HCT116 (cell line): ENCODE measurements at regions not wholly inside any gene's neighbourhood (a gene's known extent, or its start where the extent isn't known, plus 50 kb on each side); places are given as distances from the start of the nearest gene placed in this dataset.

Experiments
- ATAC-seq: fragments of 200-7000 bp; cut with Tn5 transposase; 2 replicates; pipeline ENCODE4 v1.9.1; 2020; ENCODE audit warnings: mild to moderate bottlenecking, moderate library complexity
- BruUV-seq: library from RNA; stranded (reverse); fragments of 400-500 nt; replicated peaks from 2 replicates; lab custom pipeline; 2021; lab: Mats Ljungman, UMichigan
- CTCF ChIA-PET: fragments of 300-600 bp; sonication (Branson Sonifier 250); formaldehyde crosslinking; loops from one replicate; lab custom pipeline; 2021; ENCODE audit warnings: antibody characterized with exemption; lab: Charles Lee
- POLR2A ChIA-PET: fragments of 300-600, 350-600 bp; sonication (Branson Sonifier 250); formaldehyde crosslinking; loops from one replicate; lab custom pipeline; 2021; ENCODE audit warnings: antibody characterized with exemption; lab: Charles Lee
- RAD21 ChIA-PET, 2 experiments: fragments of 300-600 bp; sonication (Branson Sonifier 250); formaldehyde crosslinking; loops; one replicate each; lab custom pipeline; 2023; ENCODE audit warnings: low total read pairs in 2 of 2; ENCODE audit not compliant: uncharacterized antibody in 2 of 2, unreplicated experiment in 2 of 2, low non-redundant PET in 1 of 2; lab: Charles Lee
- DNase-seq: peaks from one replicate; pipeline ENCODE4 v3.0.0-alpha.2; 2010; ENCODE audit warnings: low read depth, low spot score
- H2AFZ ChIP-seq: fragments of 200-600 bp; shearing (Covaris generic), sonication (generic); 2 replicates; pipeline ENCODE4 v1.6.1; 2017; ENCODE audit warnings: low read depth, mixed run types, mixed read lengths, antibody characterized with exemption, low read length; ENCODE audit not compliant: poor library complexity, severe bottlenecking
- H3K27ac ChIP-seq: 2 replicates; pipeline ENCODE4 v1.5.1; 2012; ENCODE audit warnings: low read depth, low read length
- H3K27me3 ChIP-seq: fragments of 200-600 bp; sonication (generic); 2 replicates; pipeline ENCODE4 v1.6.1; 2016; ENCODE audit warnings: mixed run types, low read length, mixed read lengths; ENCODE audit not compliant: insufficient read depth
- H3K36me3 ChIP-seq, 2 experiments: fragments of 200-500 bp in 1 of 2; fragments of 200-600 bp in 1 of 2; sonication (Bioruptor generic) in 1 of 2; sonication (generic) in 1 of 2; 2 replicates each; pipeline versions ENCODE4 v1.5.1 to v1.6.1; 2014 to 2016; ENCODE audit warnings: low read length in 2 of 2, inconsistent platforms in 1 of 2, mixed read lengths in 1 of 2, mixed run types in 1 of 2; ENCODE audit not compliant: insufficient read depth in 2 of 2, control insufficient read depth in 1 of 2
- H3K4me1 ChIP-seq, 2 experiments: fragments of 200-600 bp in 1 of 2; sonication (generic) in 1 of 2; 2 replicates each; pipeline versions ENCODE4 v1.5.1 to v1.6.1; 2012 to 2017; ENCODE audit warnings: low read length in 2 of 2, inconsistent platforms in 1 of 2, mild to moderate bottlenecking in 1 of 2, mixed read lengths in 1 of 2, mixed run types in 1 of 2, moderate library complexity in 1 of 2; ENCODE audit not compliant: insufficient read depth in 2 of 2, control insufficient read depth in 1 of 2
- H3K4me2 ChIP-seq: fragments of 200-600 bp; sonication (generic); 2 replicates; pipeline ENCODE4 v1.6.1; 2017; ENCODE audit warnings: mixed run types, low read length, mixed read lengths
- H3K4me3 ChIP-seq, 2 experiments: fragments of 200-600 bp in 1 of 2; sonication (generic) in 1 of 2; replicated peaks in 1 of 2; 2 replicates each; pipeline ENCODE4 v1.5.1; 2011 to 2016; ENCODE audit warnings: low read length in 2 of 2, control low read depth in 1 of 2, low read depth in 1 of 2, mild to moderate bottlenecking in 1 of 2, mixed read lengths in 1 of 2, mixed run types in 1 of 2
- H3K79me2 ChIP-seq: fragments of 200-600 bp; sonication (generic); 2 replicates; pipeline ENCODE4 v1.6.1; 2017; ENCODE audit warnings: mild to moderate bottlenecking, mixed run types, low read length, moderate library complexity, mixed read lengths; ENCODE audit not compliant: insufficient read depth
- H3K9ac ChIP-seq: fragments of 200-600 bp; sonication (generic); 2 replicates; pipeline ENCODE4 v1.6.1; 2016; ENCODE audit warnings: low read length, mixed read lengths
- H3K9me2 ChIP-seq: fragments of 200-600 bp; sonication (generic), shearing (Covaris generic); 2 replicates; pipeline ENCODE4 v1.6.1; 2017; ENCODE audit warnings: mixed run types, mild to moderate bottlenecking, moderate library complexity; ENCODE audit not compliant: insufficient read depth
- H3K9me3 ChIP-seq, 2 experiments: fragments of 200-500 bp in 1 of 2; fragments of 200-600 bp in 1 of 2; sonication (Bioruptor generic) in 1 of 2; sonication (generic) in 1 of 2; 2 replicates each; pipeline ENCODE4 v1.6.1; 2014 to 2017; ENCODE audit warnings: low read length in 2 of 2, mixed read lengths in 2 of 2, inconsistent platforms in 1 of 2, low read depth in 1 of 2, mild to moderate bottlenecking in 1 of 2, mixed run types in 1 of 2, moderate library complexity in 1 of 2; ENCODE audit not compliant: control insufficient read depth in 1 of 2, insufficient read depth in 1 of 2
- H4K20me1 ChIP-seq: fragments of 200-600 bp; sonication (generic), shearing (Covaris generic); 2 replicates; pipeline ENCODE4 v1.6.1; 2017; ENCODE audit warnings: mixed run types, mild to moderate bottlenecking, moderate library complexity; ENCODE audit not compliant: insufficient read depth
- RAD21 ChIP-seq: IDR thresholded peaks from 2 replicates; pipeline ENCODE4 v1.6.1; 2012; ENCODE audit warnings: low read depth, mild to moderate bottlenecking
- SRF ChIP-seq: IDR thresholded peaks from 2 replicates; pipeline ENCODE4 v1.6.1; 2012; ENCODE audit warnings: low read depth
- intact Hi-C: fragments of 100-400 bp; cut with micrococcal nuclease; formaldehyde crosslinking; loops from 2 replicates; pipeline ENCODE4 v1.10.0; 2022
- TF ChIP-seq, protein P1 (sequence below): IDR thresholded peaks from 2 replicates; pipeline ENCODE4 v1.6.1; 2011; ENCODE audit warnings: mild to moderate bottlenecking, low read length, moderate library complexity; ENCODE audit not compliant: insufficient replicate concordance; ENCODE audit errors: extremely low read depth
- TF ChIP-seq, protein P2 (sequence below): IDR thresholded peaks from 2 replicates; pipeline ENCODE4 v1.6.1; 2012

DNA sequence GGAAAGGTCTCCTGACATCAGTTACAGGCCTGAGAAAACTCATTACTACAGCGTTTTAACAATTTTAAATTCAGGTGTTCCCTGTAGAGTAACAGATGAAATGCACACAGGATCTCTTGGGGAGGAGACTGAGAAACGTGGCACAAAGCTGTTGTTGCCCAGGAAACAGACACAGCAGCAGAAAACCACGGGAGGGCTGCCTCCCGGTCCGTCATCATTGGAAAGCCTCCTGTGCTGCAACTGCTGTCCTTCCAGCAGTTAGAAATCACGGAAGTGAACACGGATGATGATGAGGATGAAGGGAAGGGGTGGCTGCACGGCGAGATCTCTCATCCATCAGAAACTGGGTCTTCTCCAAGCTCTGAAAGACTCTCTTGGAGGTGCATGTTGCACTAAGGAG is 94.6 kb upstream of the RNF32 start (continued):
- TF ChIP-seq, protein P1, sequence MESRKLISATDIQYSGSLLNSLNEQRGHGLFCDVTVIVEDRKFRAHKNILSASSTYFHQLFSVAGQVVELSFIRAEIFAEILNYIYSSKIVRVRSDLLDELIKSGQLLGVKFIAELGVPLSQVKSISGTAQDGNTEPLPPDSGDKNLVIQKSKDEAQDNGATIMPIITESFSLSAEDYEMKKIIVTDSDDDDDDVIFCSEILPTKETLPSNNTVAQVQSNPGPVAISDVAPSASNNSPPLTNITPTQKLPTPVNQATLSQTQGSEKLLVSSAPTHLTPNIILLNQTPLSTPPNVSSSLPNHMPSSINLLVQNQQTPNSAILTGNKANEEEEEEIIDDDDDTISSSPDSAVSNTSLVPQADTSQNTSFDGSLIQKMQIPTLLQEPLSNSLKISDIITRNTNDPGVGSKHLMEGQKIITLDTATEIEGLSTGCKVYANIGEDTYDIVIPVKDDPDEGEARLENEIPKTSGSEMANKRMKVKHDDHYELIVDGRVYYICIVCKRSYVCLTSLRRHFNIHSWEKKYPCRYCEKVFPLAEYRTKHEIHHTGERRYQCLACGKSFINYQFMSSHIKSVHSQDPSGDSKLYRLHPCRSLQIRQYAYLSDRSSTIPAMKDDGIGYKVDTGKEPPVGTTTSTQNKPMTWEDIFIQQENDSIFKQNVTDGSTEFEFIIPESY: no peak

DNA sequence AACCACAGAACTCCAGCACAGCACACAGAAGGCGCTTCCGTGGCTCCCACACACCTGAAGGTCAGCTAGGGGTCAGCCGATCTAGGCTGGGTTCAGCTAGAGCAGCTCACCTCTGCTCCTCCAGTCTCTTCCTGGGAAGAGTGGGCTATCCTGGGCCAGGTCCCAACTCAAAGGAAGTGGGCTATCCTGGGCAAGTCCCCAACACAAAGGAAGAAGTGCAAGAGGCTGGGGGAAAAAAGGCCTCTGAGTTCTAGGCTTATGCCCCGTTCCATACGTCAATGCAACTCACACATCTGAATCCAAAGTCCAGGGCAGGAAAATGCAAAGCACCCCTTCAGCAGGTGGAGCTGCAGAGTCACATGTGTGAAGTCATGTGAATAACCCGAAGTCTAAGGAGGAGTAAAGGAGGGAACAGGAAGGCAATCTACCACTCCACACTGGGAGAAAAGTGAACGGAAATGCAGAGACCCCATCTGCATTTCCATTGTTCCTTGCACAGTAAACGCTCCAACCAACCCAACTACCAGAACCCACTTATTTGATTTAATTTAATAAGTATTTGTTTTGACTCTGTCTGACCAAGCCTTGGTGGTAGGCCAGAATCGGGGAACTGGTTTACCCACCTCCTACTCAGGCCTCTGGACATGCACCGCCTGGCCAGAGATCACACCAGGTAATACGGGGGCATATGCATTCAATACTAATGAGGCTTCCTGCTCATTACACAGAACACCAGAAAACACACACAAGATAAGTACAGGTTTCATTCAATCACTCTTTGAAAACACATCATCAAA is 95.5 kb upstream of the RNF32 start:
- no peaks in the 10 kb centered on the region for H4K20me1 ChIP-seq
- RAD21 ChIA-PET: interaction anchor here in 1 of 2 experiments (0.6 kb wide), 1 partner anchor 593 kb away, joined by 3 read pairs; no protein-coding TSS in a partner anchor
- no peak overlapping the region for H2AFZ ChIP-seq
- intact Hi-C loops: no loop called here
- CTCF ChIA-PET: no interaction called here
- TF ChIP-seq RAD21 (peak; percentile 39), SRF (no peak)
- TF ChIP-seq, protein P2, sequence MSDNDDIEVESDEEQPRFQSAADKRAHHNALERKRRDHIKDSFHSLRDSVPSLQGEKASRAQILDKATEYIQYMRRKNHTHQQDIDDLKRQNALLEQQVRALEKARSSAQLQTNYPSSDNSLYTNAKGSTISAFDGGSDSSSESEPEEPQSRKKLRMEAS: 0 out of 2 replicates have a peak, but pooled peaks have one; percentile 31
- H3K4me1 ChIP-seq: no peaks in the 10 kb centered on the region
- no peak overlapping the region for H3K27ac ChIP-seq
- H3K4me2 ChIP-seq: no peak overlapping the region
- H3K79me2 ChIP-seq: no peaks in the 10 kb centered on the region
- ATAC-seq (peak; percentile 68), DNase-seq (no peak)
- H3K36me3 ChIP-seq: no peaks in the 10 kb centered on the region
- H3K9me2 ChIP-seq: no peaks in the 10 kb centered on the region
- no TSS peak for BruUV-seq
- POLR2A ChIA-PET: no interaction called here
- no peaks in the 10 kb centered on the region for H3K9me3 ChIP-seq
- H3K9ac ChIP-seq: no peak overlapping the region
- peaks cover 8% of the 10 kb centered on the region; the same call in 1 of the 2 replicates for H3K27me3 ChIP-seq
- no peak overlapping the region for H3K4me3 ChIP-seq
